DND-41 (cell line): ENCODE measurements at regions not wholly inside any gene's neighbourhood (a gene's known extent, or its start where the extent isn't known, plus 50 kb on each side); places are given as distances from the start of the nearest gene placed in this dataset.

Experiments used
- ATAC-seq: fragments of 200-7000 bp; cut with Tn5 transposase; 3 replicates; pipeline ENCODE4 v1.9.1; 2021; ENCODE audit warnings: low read depth; ENCODE audit not compliant: insufficient read depth
- DNase-seq: peaks from one replicate; pipeline ENCODE4 v3.0.0-alpha.2; 2020
- H2AFZ ChIP-seq: 2 replicates; pipeline ENCODE4 v1.6.0; 2012; ENCODE audit warnings: low read depth, low read length
- H3K27ac ChIP-seq: 2 replicates; pipeline ENCODE4 v1.5.1; 2012; ENCODE audit warnings: low read length, inconsistent platforms
- H3K27me3 ChIP-seq: fragments of 200-600 bp; sonication (generic); 2 replicates; pipeline ENCODE4 v1.6.0; 2012; ENCODE audit warnings: low read length, mild to moderate bottlenecking, inconsistent platforms; ENCODE audit not compliant: insufficient read depth, poor library complexity
- H3K36me3 ChIP-seq: 2 replicates; pipeline ENCODE4 v1.5.1; 2012; ENCODE audit warnings: low read length, inconsistent platforms; ENCODE audit not compliant: insufficient read depth
- H3K4me1 ChIP-seq: 2 replicates; pipeline ENCODE4 v1.5.1; 2012; ENCODE audit warnings: mild to moderate bottlenecking, low read length; ENCODE audit not compliant: insufficient read depth
- H3K4me2 ChIP-seq: 2 replicates; pipeline ENCODE4 v1.6.0; 2012; ENCODE audit warnings: mild to moderate bottlenecking, moderate library complexity, low read length, inconsistent platforms; ENCODE audit not compliant: insufficient read depth
- H3K4me3 ChIP-seq, 2 experiments: fragments of 200-600 bp in 1 of 2; shearing (Covaris generic) in 1 of 2; 2 replicates each; pipeline ENCODE4 v1.5.1; 2012 to 2016; ENCODE audit warnings: inconsistent platforms in 2 of 2, low read length in 2 of 2, mild to moderate bottlenecking in 2 of 2, low read depth in 1 of 2, moderate library complexity in 1 of 2
- H3K79me2 ChIP-seq: 2 replicates; pipeline ENCODE4 v1.6.0; 2012; ENCODE audit warnings: low read length, inconsistent platforms; ENCODE audit not compliant: insufficient read depth
- H3K9ac ChIP-seq: 2 replicates; pipeline ENCODE4 v1.6.0; 2012; ENCODE audit warnings: low read depth, mild to moderate bottlenecking, inconsistent platforms, low read length, moderate library complexity
- H3K9me3 ChIP-seq: 2 replicates; pipeline ENCODE4 v1.5.1; 2012; ENCODE audit warnings: low read length, moderate library complexity, mild to moderate bottlenecking, inconsistent platforms; ENCODE audit not compliant: insufficient read depth, severe bottlenecking
- H4K20me1 ChIP-seq: 2 replicates; pipeline ENCODE4 v1.6.0; 2012; ENCODE audit warnings: low read length; ENCODE audit not compliant: insufficient read depth
- CTCF ChIP-seq: IDR thresholded peaks from 2 replicates; pipeline ENCODE4 v1.5.1; 2012; ENCODE audit warnings: borderline replicate concordance, low read length, moderate library complexity, mild to moderate bottlenecking; ENCODE audit not compliant: poor library complexity, severe bottlenecking; ENCODE audit errors: extremely low read depth
- EZH2 ChIP-seq: IDR thresholded peaks from 3 replicates; pipeline ENCODE4 v1.6.1; 2012; ENCODE audit warnings: borderline replicate concordance, low read depth, mild to moderate bottlenecking, moderate library complexity, low read length, inconsistent platforms; ENCODE audit not compliant: severe bottlenecking

GRCh38 chr15:27622371-27622770, 476.7 kb downstream of the OCA2 start:
- no peak overlapping the region for H2AFZ ChIP-seq
- H3K4me1 ChIP-seq = no peaks in the 10 kb centered on the region
- no peak overlapping the region for H3K9ac ChIP-seq
- no peak overlapping the region for H3K27ac ChIP-seq
- H3K4me2 ChIP-seq = no peak overlapping the region
- H3K27me3 ChIP-seq = no peaks in the 10 kb centered on the region
- ATAC-seq (no peak), DNase-seq (no peak)
- H3K9me3 ChIP-seq = no peaks in the 10 kb centered on the region
- no peaks in the 10 kb centered on the region for H3K79me2 ChIP-seq
- no peak overlapping the region for H3K4me3 ChIP-seq
- TF ChIP-seq EZH2 (no peak), CTCF (no peak)
- H3K36me3 ChIP-seq = no peaks in the 10 kb centered on the region
- H4K20me1 ChIP-seq = no peaks in the 10 kb centered on the region

GRCh38 chr15:27619204-27619603, 479.9 kb downstream of the OCA2 start:
- Histone ChIP-seq H3K27ac (no peak overlapping the region), H3K4me3 (no peak overlapping the region), H3K36me3 (no peaks in the 10 kb centered on the region), H3K4me1 (no peaks in the 10 kb centered on the region), H3K79me2 (no peaks in the 10 kb centered on the region), H4K20me1 (no peaks in the 10 kb centered on the region), H2AFZ (no peak overlapping the region), H3K27me3 (no peaks in the 10 kb centered on the region), H3K9me3 (no peaks in the 10 kb centered on the region), H3K4me2 (no peak overlapping the region), H3K9ac (no peak overlapping the region)
- DNase-seq (no peak), ATAC-seq (no peak)
- TF ChIP-seq CTCF (no peak), EZH2 (no peak)

- Histone ChIP-seq H2AFZ (no peak overlapping the region), H4K20me1 (no peaks in the 10 kb centered on the region), H3K4me3 (no peak overlapping the region), H3K27me3 (no peaks in the 10 kb centered on the region), H3K36me3 (no peaks in the 10 kb centered on the region), H3K9ac (no peak overlapping the region), H3K4me2 (no peak overlapping the region), H3K79me2 (no peaks in the 10 kb centered on the region), H3K9me3 (no peaks in the 10 kb centered on the region), H3K4me1 (no peaks in the 10 kb centered on the region), H3K27ac (no peak overlapping the region)
- TF ChIP-seq EZH2 = no peak
- no peak for TF ChIP-seq CTCF
- ATAC-seq (no peak), DNase-seq (no peak)
Observed at GRCh38 chr15:27617013-27617412, 482.1 kb downstream of the OCA2 start.

- H3K79me2 ChIP-seq = no peaks in the 10 kb centered on the region
Observed at GRCh38 chr15:27608248-27608647, 490.9 kb downstream of the OCA2 start.

More at GRCh38 chr15:27608248-27608647, 490.9 kb downstream of the OCA2 start:
- no peaks in the 10 kb centered on the region for H3K9me3 ChIP-seq
- ATAC-seq = no peak
- DNase-seq = no peak
- no peaks in the 10 kb centered on the region for H3K4me1 ChIP-seq
- no peaks in the 10 kb centered on the region for H4K20me1 ChIP-seq
- TF ChIP-seq CTCF (no peak), EZH2 (no peak)
- no peaks in the 10 kb centered on the region for H3K27me3 ChIP-seq
- H3K27ac ChIP-seq = no peak overlapping the region
- H3K4me2 ChIP-seq = no peak overlapping the region
- H2AFZ ChIP-seq = no peak overlapping the region
- no peak overlapping the region for H3K9ac ChIP-seq
- no peaks in the 10 kb centered on the region for H3K36me3 ChIP-seq
- H3K4me3 ChIP-seq = no peak overlapping the region
